HG03060 (cell line): ENCODE measurements at regions not wholly inside any gene's neighbourhood (a gene's known extent, or its start where the extent isn't known, plus 50 kb on each side); places are given as distances from the start of the nearest gene placed in this dataset.

Experiments
- ATAC-seq: cut with Tn5 transposase; IDR thresholded peaks from one replicate; pipeline ENCODE4 v1.9.1; 2021; ENCODE audit warnings: low read depth, moderate number of reproducible peaks; ENCODE audit not compliant: unreplicated experiment

- no peak for ATAC-seq
These were observed 205.2 kb upstream of the ADCY2 start for GRCh38 chr5:7190712-7191250.

- ATAC-seq, result no peak
These were observed 203.9 kb upstream of the ADCY2 start for GRCh38 chr5:7192016-7192415.

DNA sequence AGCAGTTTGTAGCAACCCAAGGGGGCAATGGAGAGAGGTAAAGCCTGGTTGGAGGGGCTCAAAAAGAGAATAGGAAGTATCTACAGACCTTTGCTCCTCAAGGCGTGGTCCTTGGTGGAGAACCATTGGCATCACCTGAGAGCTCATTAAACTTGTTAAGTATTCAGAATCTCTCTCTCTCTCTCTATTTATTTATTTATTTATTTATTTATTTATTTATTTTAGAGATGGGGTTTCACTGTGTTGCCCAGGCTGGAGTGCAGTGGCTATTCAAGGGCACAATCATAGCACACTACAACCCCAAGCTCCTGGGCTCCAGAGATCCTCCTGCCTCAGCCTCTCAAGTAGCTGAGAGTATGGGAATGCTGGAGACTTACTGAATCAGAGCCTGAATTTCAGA, 193.1 kb upstream of the ADCY2 start:
- no peak for ATAC-seq

- no peak for ATAC-seq
These were observed 188.0 kb upstream of the ADCY2 start for GRCh38 chr5:7207979-7208378.

DNA sequence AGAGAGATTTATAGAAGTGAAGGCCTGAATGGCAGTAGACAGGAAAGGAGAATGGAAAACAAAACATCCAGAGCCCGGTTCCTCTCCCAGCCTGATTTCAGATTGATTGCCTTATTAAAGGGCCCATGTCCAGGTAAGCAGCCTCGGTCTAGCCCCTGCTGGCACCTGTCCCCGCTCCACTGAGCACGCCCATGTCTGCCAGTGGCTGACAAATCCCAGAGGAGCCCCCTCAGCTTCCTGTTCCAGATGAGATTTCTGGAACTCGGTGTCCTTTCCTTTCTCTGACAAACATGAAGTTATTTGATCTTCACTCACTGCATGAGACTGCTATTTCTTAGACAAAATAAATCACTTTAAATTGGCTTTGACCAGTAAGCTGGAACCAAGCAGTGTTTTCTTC, 187.0 kb upstream of the ADCY2 start:
- ATAC-seq, result no peak

DNA sequence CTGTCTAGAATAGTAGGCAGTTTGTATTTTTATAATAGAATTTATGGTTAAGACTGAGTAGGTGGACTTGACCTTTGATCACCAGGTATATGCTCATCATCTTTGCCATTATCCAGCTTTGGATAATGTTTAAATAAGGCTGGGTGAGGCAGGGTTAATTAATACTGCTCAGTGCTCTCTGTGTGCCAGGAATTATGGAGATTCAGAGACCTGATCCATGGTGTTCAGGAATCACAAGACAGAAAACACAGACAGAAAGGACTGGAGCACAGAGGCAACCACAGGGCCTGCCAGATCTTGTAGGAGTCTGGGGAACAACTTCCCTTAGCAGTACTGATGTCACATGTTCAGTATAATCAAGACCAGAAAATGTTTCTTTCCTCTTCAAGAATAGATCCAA, 186.3 kb upstream of the ADCY2 start:
- no peak for ATAC-seq

DNA sequence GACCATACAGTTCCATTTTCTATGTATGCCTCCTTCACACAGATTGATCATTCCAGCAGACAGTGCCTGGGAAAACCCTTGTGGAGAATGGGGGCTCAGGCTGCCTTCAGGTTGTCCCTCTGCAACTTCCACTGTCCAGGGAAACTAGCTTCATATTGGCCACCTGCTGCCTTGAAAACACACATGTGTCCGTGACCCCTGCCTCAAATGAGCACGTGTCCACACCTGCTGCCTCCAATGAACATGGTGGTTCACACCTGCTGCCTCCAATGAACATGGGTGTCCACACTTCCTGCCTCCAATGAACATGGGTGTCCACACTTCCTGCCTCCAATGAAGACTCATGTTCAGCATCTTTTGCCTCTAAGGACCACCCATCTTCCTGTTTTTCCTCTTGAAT, 185.4 kb upstream of the ADCY2 start:
- no peak for ATAC-seq

DNA sequence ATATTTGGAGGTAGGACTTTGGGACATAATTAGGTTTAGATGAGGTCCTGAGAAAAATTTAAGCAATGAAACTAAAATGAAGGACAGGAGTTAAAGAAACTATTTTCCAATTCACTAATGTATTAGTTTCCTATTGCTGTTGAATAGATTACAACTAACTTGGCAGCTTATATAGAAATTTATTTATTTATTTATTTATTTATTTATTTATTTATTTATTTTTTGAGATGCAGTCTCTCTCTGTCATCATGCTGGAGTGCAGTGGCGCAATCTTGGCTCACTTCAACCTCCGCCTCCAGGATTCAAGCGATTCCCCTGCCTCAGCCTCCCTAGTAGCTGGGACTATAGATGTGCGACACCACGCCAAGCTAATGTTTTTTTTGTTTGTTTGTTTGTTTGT, 182.4 kb upstream of the ADCY2 start:
- ATAC-seq, result no peak

DNA sequence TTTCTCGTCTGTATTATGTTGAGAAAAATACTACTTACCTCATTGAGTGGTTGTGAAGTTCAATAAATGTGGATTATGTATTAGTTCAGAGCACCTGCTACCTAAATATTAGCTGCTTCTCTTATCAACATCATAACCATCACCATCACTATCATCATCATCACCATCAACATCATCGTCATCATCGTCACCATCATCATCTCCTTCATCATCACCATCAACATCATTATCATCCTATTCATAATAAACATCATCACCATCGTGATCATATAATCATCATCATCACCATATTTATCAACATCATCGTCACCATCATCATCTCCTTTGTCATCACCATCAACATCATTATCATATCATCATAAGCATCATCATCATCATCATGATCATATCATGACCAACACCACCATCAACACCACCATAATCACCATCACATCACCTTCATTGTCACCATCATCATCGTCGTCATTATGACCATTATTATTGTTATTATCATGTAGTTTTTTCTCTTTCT, 181.0 kb upstream of the ADCY2 start:
- no peak for ATAC-seq

- ATAC-seq, result no peak
These were observed 177.8 kb upstream of the ADCY2 start for GRCh38 chr5:7218141-7218540.

DNA sequence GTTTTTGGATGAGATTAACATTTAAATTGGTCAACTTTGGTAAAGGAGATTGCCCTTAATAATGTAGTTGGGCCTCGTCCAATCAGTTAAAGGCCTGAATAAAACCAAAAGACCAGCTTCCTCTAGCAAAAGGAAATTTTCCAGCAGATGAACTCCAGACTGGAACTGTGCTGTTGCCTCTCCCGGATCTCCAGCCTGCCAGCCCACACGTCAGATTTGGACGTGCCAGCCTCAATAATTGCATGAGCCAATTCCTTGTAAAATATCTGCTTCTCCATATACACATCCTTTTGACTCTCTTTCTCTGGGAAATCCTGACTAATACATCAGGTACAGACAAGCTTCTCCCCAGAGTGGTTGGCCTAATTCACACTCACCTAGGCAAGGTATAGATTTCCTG, 175.8 kb upstream of the ADCY2 start:
- no peak for ATAC-seq

- ATAC-seq, result no peak
These were observed 174.9 kb upstream of the ADCY2 start for GRCh38 chr5:7221041-7221440.

GRCh38 chr5:7225826-7226225, 170.1 kb upstream of the ADCY2 start:
- no peak for ATAC-seq

DNA sequence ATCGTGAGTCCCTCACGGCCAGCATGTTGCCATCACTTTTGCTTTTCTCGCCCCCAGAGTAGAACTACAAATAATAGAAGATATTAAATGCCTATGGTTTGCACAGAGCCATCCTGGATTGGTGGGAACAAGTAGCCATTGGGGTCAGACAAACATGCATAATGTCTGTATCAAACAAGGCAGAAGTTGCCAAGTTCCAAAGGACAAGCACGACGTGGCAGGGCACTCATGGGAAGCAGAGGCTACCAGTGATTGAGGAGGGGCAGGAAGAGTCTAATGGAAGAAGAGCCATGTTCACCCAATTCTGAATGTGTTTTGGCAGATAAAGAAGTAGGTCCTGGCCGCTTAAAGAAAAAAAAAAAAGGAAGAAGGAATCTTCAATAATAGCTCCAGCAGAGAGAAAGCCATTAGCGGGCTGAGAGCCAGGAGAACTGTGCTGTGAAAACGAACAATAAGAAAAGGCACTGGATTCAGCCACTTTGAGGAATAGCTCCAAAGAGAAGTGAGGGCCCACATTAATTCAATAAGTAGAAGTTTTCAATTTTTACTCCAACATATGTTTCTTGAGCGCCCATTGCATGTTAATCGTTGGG, 153.7 kb upstream of the ADCY2 start:
- no peak for ATAC-seq

- no peak for ATAC-seq
These were observed 151.7 kb upstream of the ADCY2 start for GRCh38 chr5:7244208-7244607.

- no peak for ATAC-seq
These were observed 150.8 kb upstream of the ADCY2 start for GRCh38 chr5:7245121-7245651.

DNA sequence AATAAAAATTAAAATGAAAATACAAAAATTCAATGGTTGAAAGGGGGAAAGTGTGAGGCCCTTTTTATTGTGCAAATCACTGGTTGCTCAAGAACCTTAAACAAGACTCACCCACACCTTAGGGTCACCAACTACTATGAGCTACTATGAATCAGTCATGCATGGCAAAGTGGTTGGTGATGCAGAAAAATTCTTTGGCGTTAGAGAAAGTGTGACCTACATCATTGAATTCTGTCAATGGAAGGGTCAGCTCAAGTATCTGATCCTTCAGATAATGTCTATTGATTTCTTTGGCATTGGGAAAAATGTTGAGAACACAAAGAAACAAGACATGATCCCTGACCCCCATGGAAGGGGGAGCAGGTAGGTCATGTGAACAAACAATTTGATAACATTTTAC, 149.7 kb upstream of the ADCY2 start:
- no peak for ATAC-seq

DNA sequence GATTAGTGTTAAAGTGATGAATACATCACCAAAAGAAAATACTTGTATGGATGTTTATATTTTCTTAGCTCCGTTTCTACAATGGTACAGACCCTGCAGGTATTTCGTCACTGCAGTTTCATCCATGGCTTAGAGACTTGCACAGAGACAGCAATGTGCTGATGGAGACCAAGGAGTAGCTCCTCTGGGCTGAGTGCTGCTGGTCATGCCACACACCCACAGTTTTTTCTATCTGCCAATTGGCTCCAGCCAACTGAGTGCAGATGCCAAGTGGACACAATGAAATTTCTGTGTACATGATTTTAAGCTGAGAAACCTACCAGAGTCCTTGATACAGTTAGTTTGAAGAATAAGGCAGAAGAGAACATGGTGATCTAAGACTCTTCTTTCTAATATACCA, 145.9 kb upstream of the ADCY2 start:
- no peak for ATAC-seq

- no peak for ATAC-seq
These were observed 145.3 kb upstream of the ADCY2 start for GRCh38 chr5:7250611-7251010.

GRCh38 chr5:7251132-7251531, 144.8 kb upstream of the ADCY2 start:
- ATAC-seq, result no peak

- ATAC-seq, result no peak
These were observed 134.9 kb upstream of the ADCY2 start for GRCh38 chr5:7261049-7261448.

- no peak for ATAC-seq
These were observed 134.0 kb upstream of the ADCY2 start for GRCh38 chr5:7261900-7262299.
